ENCODE measurements at regions not wholly inside any gene's neighbourhood (a gene's known extent, or its start where the extent isn't known, plus 50 kb on each side); places are given as distances from the start of the nearest gene placed in this dataset.

- H3K27me3 ChIP-seq (ENCODE audit: control insufficient read depth, insufficient read depth, low read length) = no peaks in the 10 kb centered on the region
- no peaks in the 10 kb centered on the region for H3K36me3 ChIP-seq (ENCODE audit: control insufficient read depth, insufficient read depth, low read length)
- TF ChIP-seq, protein P1, sequence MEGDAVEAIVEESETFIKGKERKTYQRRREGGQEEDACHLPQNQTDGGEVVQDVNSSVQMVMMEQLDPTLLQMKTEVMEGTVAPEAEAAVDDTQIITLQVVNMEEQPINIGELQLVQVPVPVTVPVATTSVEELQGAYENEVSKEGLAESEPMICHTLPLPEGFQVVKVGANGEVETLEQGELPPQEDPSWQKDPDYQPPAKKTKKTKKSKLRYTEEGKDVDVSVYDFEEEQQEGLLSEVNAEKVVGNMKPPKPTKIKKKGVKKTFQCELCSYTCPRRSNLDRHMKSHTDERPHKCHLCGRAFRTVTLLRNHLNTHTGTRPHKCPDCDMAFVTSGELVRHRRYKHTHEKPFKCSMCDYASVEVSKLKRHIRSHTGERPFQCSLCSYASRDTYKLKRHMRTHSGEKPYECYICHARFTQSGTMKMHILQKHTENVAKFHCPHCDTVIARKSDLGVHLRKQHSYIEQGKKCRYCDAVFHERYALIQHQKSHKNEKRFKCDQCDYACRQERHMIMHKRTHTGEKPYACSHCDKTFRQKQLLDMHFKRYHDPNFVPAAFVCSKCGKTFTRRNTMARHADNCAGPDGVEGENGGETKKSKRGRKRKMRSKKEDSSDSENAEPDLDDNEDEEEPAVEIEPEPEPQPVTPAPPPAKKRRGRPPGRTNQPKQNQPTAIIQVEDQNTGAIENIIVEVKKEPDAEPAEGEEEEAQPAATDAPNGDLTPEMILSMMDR (IDR thresholded peaks at IDR 0.05; ENCODE audit: insufficient read depth, low read length, poor library complexity, severe bottlenecking) = no peak
- no peak for DNase-seq (ENCODE audit: low read depth)
- no peak overlapping the region for H3K4me3 ChIP-seq (ENCODE audit: low read depth, low read length)
These were observed 1096.6 kb downstream of the FLRT2 start for GRCh38 chr14:86626530-86626929.

GRCh38 chr14:86625637-86626036, 1095.7 kb downstream of the FLRT2 start:
- no peak for DNase-seq (ENCODE audit: low read depth)
- Histone ChIP-seq H3K36me3 (ENCODE audit: control insufficient read depth, insufficient read depth, low read length) (no peaks in the 10 kb centered on the region), H3K27me3 (ENCODE audit: control insufficient read depth, insufficient read depth, low read length) (no peaks in the 10 kb centered on the region), H3K4me3 (ENCODE audit: low read depth, low read length) (no peak overlapping the region)
- TF ChIP-seq, protein P1 (IDR thresholded peaks at IDR 0.05; ENCODE audit: insufficient read depth, low read length, poor library complexity, severe bottlenecking) = no peak

DNA sequence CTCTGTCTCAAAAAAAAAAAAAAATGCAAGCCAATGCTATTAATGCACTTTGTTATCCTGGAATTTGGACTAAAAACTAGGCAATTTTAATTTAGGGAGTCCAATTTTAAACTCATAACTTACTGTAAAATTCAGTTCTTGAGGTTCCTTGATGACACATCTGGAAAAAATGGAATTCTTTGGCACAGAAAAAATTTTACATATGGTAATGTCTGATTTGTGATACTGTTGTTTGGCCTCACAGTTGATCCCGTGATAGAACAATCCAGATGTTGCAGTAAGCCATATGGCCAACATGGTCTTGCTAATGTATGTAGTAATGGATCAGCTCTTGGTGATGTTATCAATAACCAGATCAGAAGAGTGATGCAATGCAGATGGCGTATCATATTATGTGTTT, 1089.8 kb downstream of the FLRT2 start:
- TF ChIP-seq, protein P1 (IDR thresholded peaks at IDR 0.05; ENCODE audit: insufficient read depth, low read length, poor library complexity, severe bottlenecking) = no peak
- Histone ChIP-seq H3K4me3 (ENCODE audit: low read depth, low read length) (no peak overlapping the region), H3K36me3 (ENCODE audit: control insufficient read depth, insufficient read depth, low read length) (no peaks in the 10 kb centered on the region), H3K27me3 (ENCODE audit: control insufficient read depth, insufficient read depth, low read length) (no peaks in the 10 kb centered on the region)
- DNase-seq (ENCODE audit: low read depth) = no peak

GRCh38 chr14:86613786-86614185, 1083.8 kb downstream of the FLRT2 start:
- Histone ChIP-seq H3K36me3 (ENCODE audit: control insufficient read depth, insufficient read depth, low read length) (no peaks in the 10 kb centered on the region), H3K27me3 (ENCODE audit: control insufficient read depth, insufficient read depth, low read length) (no peaks in the 10 kb centered on the region), H3K4me3 (ENCODE audit: low read depth, low read length) (no peak overlapping the region)
- no peak for DNase-seq (ENCODE audit: low read depth)
- TF ChIP-seq, protein P1 (IDR thresholded peaks at IDR 0.05; ENCODE audit: insufficient read depth, low read length, poor library complexity, severe bottlenecking) = no peak

DNA sequence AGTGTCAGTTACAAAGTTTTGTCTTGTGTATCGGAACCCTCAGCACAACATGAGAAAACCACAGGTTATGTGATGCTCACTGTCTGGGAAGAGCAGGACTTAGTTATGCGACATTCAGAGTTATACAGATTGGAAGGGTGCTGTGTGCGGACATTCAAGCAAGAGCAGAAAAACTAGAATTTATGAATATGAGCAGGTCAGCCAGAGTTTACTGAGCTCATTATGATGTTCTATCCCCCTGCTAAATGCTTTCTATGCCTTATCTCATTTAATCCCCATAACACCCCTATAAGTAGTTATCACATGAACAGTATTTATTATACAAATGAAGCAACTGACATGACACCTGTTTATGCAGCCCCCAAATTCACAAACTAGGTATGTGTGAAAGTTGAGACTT, 1083.2 kb downstream of the FLRT2 start:
- H3K36me3 ChIP-seq (ENCODE audit: control insufficient read depth, insufficient read depth, low read length) = no peaks in the 10 kb centered on the region
- TF ChIP-seq, protein P1 (IDR thresholded peaks at IDR 0.05; ENCODE audit: insufficient read depth, low read length, poor library complexity, severe bottlenecking) = no peak
- DNase-seq (ENCODE audit: low read depth) = no peak
- no peaks in the 10 kb centered on the region for H3K27me3 ChIP-seq (ENCODE audit: control insufficient read depth, insufficient read depth, low read length)
- H3K4me3 ChIP-seq (ENCODE audit: low read depth, low read length) = no peak overlapping the region

GRCh38 chr14:86604561-86604960, 1074.6 kb downstream of the FLRT2 start:
- DNase-seq (ENCODE audit: low read depth) = peak; percentile 2
- Histone ChIP-seq H3K4me3 (ENCODE audit: low read depth, low read length) (no peak overlapping the region), H3K27me3 (ENCODE audit: control insufficient read depth, insufficient read depth, low read length) (no peaks in the 10 kb centered on the region), H3K36me3 (ENCODE audit: control insufficient read depth, insufficient read depth, low read length) (no peaks in the 10 kb centered on the region)
- TF ChIP-seq, protein P1 (IDR thresholded peaks at IDR 0.05; ENCODE audit: insufficient read depth, low read length, poor library complexity, severe bottlenecking) = no peak

Measured in kidney epithelial cell (primary cell).